HUDEP-2 (cell line): ENCODE measurements at regions not wholly inside any gene's neighbourhood (a gene's known extent, or its start where the extent isn't known, plus 50 kb on each side); places are given as distances from the start of the nearest gene placed in this dataset.

Experiments used
- DNase-seq, 76 experiments: peaks; one replicate each; lab custom pipeline; 2025; ENCODE audit not compliant: unreplicated experiment in 76 of 76; lab: John Stamatoyannopoulos, UW

- peak in 4 of 76 experiments; percentile 7 to 15 (median 12) for DNase-seq
Measured at GRCh38 chr7:116417593-116418345, 81.8 kb upstream of the CAV2 start.

GRCh38 chr7:116418524-116418923, 81.0 kb upstream of the CAV2 start:
- DNase-seq = no peak

GRCh38 chr7:116420003-116420402, 79.5 kb upstream of the CAV2 start:
- no peak for DNase-seq

GRCh38 chr7:116421298-116421697, 78.2 kb upstream of the CAV2 start:
- DNase-seq = no peak

- DNase-seq = no peak
Measured at GRCh38 chr7:116422683-116423082, 76.9 kb upstream of the CAV2 start.

- DNase-seq = no peak
Measured at GRCh38 chr7:116423499-116423898, 76.0 kb upstream of the CAV2 start.

GRCh38 chr7:116425647-116426209, 73.8 kb upstream of the CAV2 start:
- DNase-seq = no peak

GRCh38 chr7:116426428-116427156, 72.9 kb upstream of the CAV2 start:
- peak in 18 of 76 experiments; percentile 1 to 71 (median 23) for DNase-seq

GRCh38 chr7:116429986-116430619, 69.4 kb upstream of the CAV2 start:
- DNase-seq = no peak

GRCh38 chr7:116431787-116432526, 67.6 kb upstream of the CAV2 start:
- DNase-seq = no peak

GRCh38 chr7:116432527-116432916, 67.0 kb upstream of the CAV2 start:
- no peak for DNase-seq

GRCh38 chr7:116433246-116433645, 66.3 kb upstream of the CAV2 start:
- DNase-seq = no peak

GRCh38 chr7:116434820-116435341, 64.7 kb upstream of the CAV2 start:
- no peak for DNase-seq

GRCh38 chr7:116436305-116436826, 63.2 kb upstream of the CAV2 start:
- DNase-seq = no peak

- DNase-seq = peak in 1 of 76 experiments; percentile 0
Measured at GRCh38 chr7:116438267-116438666, 61.3 kb upstream of the CAV2 start.

GRCh38 chr7:116439005-116439404, 60.5 kb upstream of the CAV2 start:
- no peak for DNase-seq

- no peak for DNase-seq
Measured at GRCh38 chr7:116439841-116440549, 59.5 kb upstream of the CAV2 start.

- DNase-seq = no peak
Measured at GRCh38 chr7:116441534-116441933, 58.0 kb upstream of the CAV2 start.

- no peak for DNase-seq
Measured at GRCh38 chr7:116443101-116443523, 56.4 kb upstream of the CAV2 start.

GRCh38 chr7:116443646-116444045, 55.9 kb upstream of the CAV2 start:
- no peak for DNase-seq
